HepG2 (cell line): ENCODE measurements at regions not wholly inside any gene's neighbourhood (a gene's known extent, or its start where the extent isn't known, plus 50 kb on each side); places are given as distances from the start of the nearest gene placed in this dataset.

Experiments
- ATAC-seq: fragments of 200-7000 bp; cut with Tn5 transposase; 3 replicates; pipeline ENCODE4 v1.9.1; 2020; ENCODE audit warnings: mild to moderate bottlenecking, moderate library complexity
- BruUV-seq: library from RNA; stranded (reverse); fragments of 400-500 nt; replicated peaks from 2 replicates; lab custom pipeline; 2021; lab: Mats Ljungman, UMichigan
- CTCF ChIA-PET: fragments of 300-600 bp; formaldehyde crosslinking; extraction: SDS; loops from one replicate; lab custom pipeline; 2021; ENCODE audit warnings: low total read pairs, inconsistent platforms, low intra/inter-chr PET ratio; lab: Yijun Ruan, JAX
- POLR2A ChIA-PET: fragments of 350-600 bp; sonication (Branson Sonifier 250); formaldehyde crosslinking; loops from one replicate; lab custom pipeline; 2020; ENCODE audit warnings: antibody characterized with exemption, inconsistent platforms; lab: Yijun Ruan, JAX
- DNase-seq: peaks from one replicate; pipeline ENCODE4 v3.0.0-alpha.2; 2015; ENCODE audit warnings: low spot score
- FAIRE-seq: peaks from 3 replicates; lab custom pipeline; 2011; peaks lifted over from hg19 to GRCh38; lab: Jason Lieb, UNC
- H2AFZ ChIP-seq: one replicate; pipeline ENCODE4 v1.6.1; 2011; ENCODE audit warnings: low read length, inconsistent platforms
- H3K27ac ChIP-seq: fragments of 300-600 bp; 3 replicates; pipeline ENCODE4 v1.8.0; 2011; ENCODE audit warnings: mixed run types, mild to moderate bottlenecking, mixed read lengths, low read length, inconsistent platforms; ENCODE audit not compliant: insufficient read depth; ENCODE audit errors: extremely low read length
- H3K27me3 ChIP-seq, 2 experiments: fragments of 200-600 bp in 1 of 2; 2 replicates in 1 of 2; 3 replicates in 1 of 2; pipeline versions ENCODE4 v1.6.0 to v1.8.0; 2011; ENCODE audit warnings: low read length in 2 of 2, mild to moderate bottlenecking in 2 of 2, moderate library complexity in 2 of 2, inconsistent platforms in 1 of 2; ENCODE audit not compliant: insufficient read depth in 2 of 2, control insufficient read depth in 1 of 2
- H3K36me3 ChIP-seq, 2 experiments: fragments of 200-600 bp in 1 of 2; replicated peaks in 1 of 2; 2 replicates in 1 of 2; 3 replicates in 1 of 2; pipeline versions ENCODE4 v1.5.1 to v1.8.0; 2011; ENCODE audit warnings: low read length in 2 of 2, inconsistent platforms in 1 of 2; ENCODE audit not compliant: insufficient read depth in 2 of 2, control insufficient read depth in 1 of 2
- H3K4me1 ChIP-seq: 2 replicates; pipeline ENCODE4 v1.5.1; 2012; ENCODE audit warnings: low read length, inconsistent platforms; ENCODE audit not compliant: insufficient read depth
- H3K4me2 ChIP-seq: 2 replicates; pipeline ENCODE4 v1.6.0; 2011; ENCODE audit warnings: low read depth, low read length, inconsistent platforms
- H3K4me3 ChIP-seq, 3 experiments: fragments of 200-600 bp in 1 of 3; sonication (generic), shearing (Covaris generic) in 1 of 3; replicated peaks in 1 of 3; 2 replicates each; pipeline ENCODE4 v1.5.1; 2011 to 2016; ENCODE audit warnings: low read length in 3 of 3, inconsistent platforms in 2 of 3, low read depth in 2 of 3, mild to moderate bottlenecking in 2 of 3, control low read depth in 1 of 3, mixed read lengths in 1 of 3; ENCODE audit not compliant: insufficient read depth in 1 of 3
- H3K79me2 ChIP-seq: one replicate; pipeline ENCODE4 v1.6.1; 2011; ENCODE audit warnings: low read length, inconsistent platforms; ENCODE audit not compliant: insufficient read depth
- H3K9ac ChIP-seq: 2 replicates; pipeline ENCODE4 v1.6.0; 2011; ENCODE audit warnings: mild to moderate bottlenecking, low read depth, low read length, inconsistent platforms; ENCODE audit not compliant: insufficient read depth
- H3K9me3 ChIP-seq: 2 replicates; pipeline ENCODE4 v1.5.1; 2012; ENCODE audit warnings: mild to moderate bottlenecking, low read length
- H4K20me1 ChIP-seq: 2 replicates; pipeline ENCODE4 v1.6.0; 2011; ENCODE audit warnings: inconsistent platforms, mild to moderate bottlenecking, low read length, moderate library complexity; ENCODE audit not compliant: insufficient read depth
- ARID2 ChIP-seq: sonication (generic); formaldehyde crosslinking; IDR thresholded peaks from 2 replicates; pipeline ENCODE4 v1.8.1; 2022; ENCODE audit warnings: mild to moderate bottlenecking, missing genetic modification reagents, borderline replicate concordance
- FUBP1 ChIP-seq: sonication (generic); formaldehyde crosslinking; IDR thresholded peaks from 2 replicates; pipeline ENCODE4 v1.5.1; 2020; ENCODE audit warnings: missing genetic modification reagents, mild to moderate bottlenecking, borderline replicate concordance
- GATA4 ChIP-seq: sonication (generic); IDR thresholded peaks from 2 replicates; pipeline ENCODE4 v1.6.1; 2016; ENCODE audit warnings: antibody characterized with exemption, low read depth, borderline replicate concordance
- KDM4B ChIP-seq: sonication (generic); formaldehyde crosslinking; IDR thresholded peaks from 2 replicates; pipeline ENCODE4 v1.4.0; 2020; ENCODE audit warnings: missing genetic modification reagents
- KDM5B ChIP-seq: sonication (generic); formaldehyde crosslinking; IDR thresholded peaks from 2 replicates; pipeline ENCODE4 v1.4.0; 2020; ENCODE audit warnings: missing genetic modification reagents, mild to moderate bottlenecking, borderline replicate concordance
- NFE2 ChIP-seq: sonication (generic); formaldehyde crosslinking; IDR thresholded peaks from 2 replicates; pipeline ENCODE4 v1.4.0; 2020; ENCODE audit warnings: missing genetic modification reagents
- PAX8 ChIP-seq: sonication (generic); formaldehyde crosslinking; IDR thresholded peaks from 2 replicates; pipeline ENCODE4 v1.8.0; 2022; ENCODE audit warnings: mild to moderate bottlenecking, missing genetic modification reagents, borderline replicate concordance
- PLRG1 ChIP-seq: fragments of 450-650 bp; conservative IDR thresholded peaks from 2 replicates; pipeline ENCODE4 v1.6.1; 2016
- SMAD9 ChIP-seq: sonication (generic); formaldehyde crosslinking; IDR thresholded peaks from 2 replicates; pipeline ENCODE4 v1.5.1; 2020; ENCODE audit warnings: mild to moderate bottlenecking, missing genetic modification reagents
- SMARCC2 ChIP-seq: fragments of 450-650 bp; IDR thresholded peaks from 2 replicates; pipeline ENCODE4 v1.6.1; 2017; ENCODE audit warnings: antibody characterized with exemption, mild to moderate bottlenecking
- SP4 ChIP-seq: sonication (generic); formaldehyde crosslinking; IDR thresholded peaks from 2 replicates; pipeline ENCODE4 v1.8.1; 2023; ENCODE audit warnings: mild to moderate bottlenecking, missing genetic modification reagents
- TERF1 ChIP-seq: sonication (generic); formaldehyde crosslinking; IDR thresholded peaks from 2 replicates; pipeline ENCODE4 v1.8.0; 2022; ENCODE audit warnings: mild to moderate bottlenecking, missing genetic modification reagents, moderate library complexity
- WIZ ChIP-seq: sonication (generic); formaldehyde crosslinking; IDR thresholded peaks from 2 replicates; pipeline ENCODE4 v1.5.1; 2020; ENCODE audit warnings: mild to moderate bottlenecking, missing genetic modification reagents
- ZNF20 ChIP-seq: sonication (generic); formaldehyde crosslinking; IDR thresholded peaks from 2 replicates; pipeline ENCODE4 v1.4.0; 2020; ENCODE audit warnings: mild to moderate bottlenecking, moderate library complexity, missing genetic modification reagents
- ZNF30 ChIP-seq: sonication (generic); formaldehyde crosslinking; IDR thresholded peaks from 2 replicates; pipeline ENCODE4 v1.5.0; 2020; ENCODE audit warnings: mild to moderate bottlenecking, missing genetic modification reagents
- WGBS: methylation state at CpG from one replicate; pipeline ENCODE4 v1.1.6; 2017; ENCODE audit warnings: low lambda C conversion rate; 5-methylcytosine and 5-hydroxymethylcytosine counted together
- in situ Hi-C: cut with HindIII; loops from 2 replicates; pipeline ENCODE4 v1.10.0; 2017; ENCODE audit warnings: low pct_unique_long_range_greater_than_20kb; ENCODE audit not compliant: extremely low pct_ligation_motif_present
- intact Hi-C: fragments of 100-400 bp; cut with micrococcal nuclease; formaldehyde crosslinking; loops from one replicate; pipeline ENCODE4 v1.10.0; 2022; ENCODE audit not compliant: unreplicated experiment
- TF ChIP-seq, protein P1 (sequence below): sonication (generic); formaldehyde crosslinking; IDR thresholded peaks from 2 replicates; pipeline ENCODE4 v1.8.0; 2022; ENCODE audit warnings: missing genetic modification reagents, low read depth, mild to moderate bottlenecking, borderline replicate concordance

DNA sequence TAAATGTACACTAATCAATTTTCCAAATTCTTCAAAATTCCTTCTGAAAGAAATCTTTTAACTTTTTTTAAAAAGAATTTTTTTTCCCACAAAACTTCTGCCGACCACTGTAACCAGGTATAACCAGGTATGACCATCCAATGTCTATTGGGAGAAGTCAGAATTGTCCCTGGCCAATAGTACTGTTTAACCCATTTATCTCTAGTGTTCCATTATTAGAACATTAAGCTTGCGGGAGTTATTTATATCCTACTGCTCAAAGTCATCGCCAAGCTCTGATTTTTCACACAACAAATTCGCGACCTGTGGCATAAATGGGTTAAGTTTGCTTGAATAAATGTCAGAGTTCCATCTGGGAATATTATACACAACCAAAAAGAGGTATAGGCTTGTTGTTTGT, 343.2 kb downstream of the ANXA1 start:
- Histone ChIP-seq H3K36me3 (no peaks in the 10 kb centered on the region), H3K4me1 (no peaks in the 10 kb centered on the region), H4K20me1 (no peaks in the 10 kb centered on the region), H3K79me2 (no peaks in the 10 kb centered on the region), H3K27ac (no peak overlapping the region), H3K27me3 (no peaks in the 10 kb centered on the region), H3K4me2 (no peak overlapping the region), H3K4me3 (no peak overlapping the region), H3K9ac (no peak overlapping the region), H3K9me3 (no peaks in the 10 kb centered on the region), H2AFZ (no peak overlapping the region)
- FAIRE-seq (no peak), ATAC-seq (no peak), DNase-seq (no peak)
- CTCF ChIA-PET = no interaction called here
- POLR2A ChIA-PET = no interaction called here
- 34% methylated on average over 5 of the region's 5 CpGs for WGBS
- in situ Hi-C loops (no loop called here), intact Hi-C loops (no loop called here)
- no TSS peak for BruUV-seq
- TF ChIP-seq ZNF30 (CRISPR knock-in tag) (no peak), GATA4 (no peak)

DNA sequence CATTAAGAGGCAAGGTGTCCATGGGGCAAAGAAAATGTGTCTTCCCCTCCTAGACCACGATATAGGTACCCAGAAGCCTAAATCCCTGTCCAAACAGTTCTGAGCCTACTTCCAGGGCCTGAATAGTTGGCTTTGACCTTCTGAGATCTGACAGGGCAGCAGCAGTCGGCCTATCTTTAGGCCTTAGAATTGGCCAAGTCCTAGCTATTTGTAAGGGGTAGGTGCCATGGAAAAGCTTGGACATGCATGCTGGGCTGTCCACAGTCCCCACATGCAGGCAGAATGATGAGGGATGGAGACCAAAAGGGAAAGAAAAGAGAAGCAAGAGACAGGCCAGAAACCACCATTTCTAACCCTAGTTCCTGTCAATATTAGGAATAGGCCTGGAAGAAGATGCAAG, 346.1 kb downstream of the ANXA1 start:
- no peak overlapping the region for H2AFZ ChIP-seq
- intact Hi-C loops = no loop called here
- H3K36me3 ChIP-seq = no peaks in the 10 kb centered on the region
- no peaks in the 10 kb centered on the region for H3K9me3 ChIP-seq
- no peak overlapping the region for H3K9ac ChIP-seq
- CTCF ChIA-PET = no interaction called here
- H3K4me3 ChIP-seq = no peak overlapping the region
- no peak overlapping the region for H3K27ac ChIP-seq
- in situ Hi-C loops = no loop called here
- 5% methylated on average over 2 of the region's 2 CpGs for WGBS
- H3K27me3 ChIP-seq = no peaks in the 10 kb centered on the region
- no peak for DNase-seq
- H3K4me1 ChIP-seq = no peaks in the 10 kb centered on the region
- H3K4me2 ChIP-seq = no peak overlapping the region
- no TSS peak for BruUV-seq
- FAIRE-seq = no peak
- POLR2A ChIA-PET = no interaction called here
- no peak for ATAC-seq
- H3K79me2 ChIP-seq = no peaks in the 10 kb centered on the region
- H4K20me1 ChIP-seq = no peaks in the 10 kb centered on the region
- TF ChIP-seq NFE2 (CRISPR knock-in tag) (no peak), KDM5B (CRISPR knock-in tag) (no peak), WIZ (CRISPR knock-in tag) (no peak), TERF1 (CRISPR knock-in tag) (no peak), PLRG1 (no peak), KDM4B (CRISPR knock-in tag) (no peak), FUBP1 (no peak), SMARCC2 (no peak), ARID2 (CRISPR knock-in tag) (no peak), SMAD9 (CRISPR knock-in tag) (no peak), SP4 (CRISPR knock-in tag) (no peak), PAX8 (CRISPR knock-in tag) (no peak), ZNF20 (CRISPR knock-in tag) (no peak)
- TF ChIP-seq, protein P1, sequence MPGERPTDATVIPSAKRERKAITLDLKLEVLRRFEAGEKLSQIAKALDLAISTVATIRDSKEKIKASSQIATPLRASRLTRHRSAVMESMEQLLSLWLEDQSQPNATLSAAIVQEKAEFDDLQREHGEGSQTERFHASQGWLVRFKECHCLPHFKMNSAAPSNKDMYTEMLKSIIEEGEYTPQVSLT (CRISPR knock-in tag) = no peak
